ENCODE measurements at regions not wholly inside any gene's neighbourhood (a gene's known extent, or its start where the extent isn't known, plus 50 kb on each side); places are given as distances from the start of the nearest gene placed in this dataset.
"Not testable (repeated sequence)": the region's sequence is repeated elsewhere in the genome, so short reads cannot be mapped to it uniquely, and the experiment has no call there.

DNA sequence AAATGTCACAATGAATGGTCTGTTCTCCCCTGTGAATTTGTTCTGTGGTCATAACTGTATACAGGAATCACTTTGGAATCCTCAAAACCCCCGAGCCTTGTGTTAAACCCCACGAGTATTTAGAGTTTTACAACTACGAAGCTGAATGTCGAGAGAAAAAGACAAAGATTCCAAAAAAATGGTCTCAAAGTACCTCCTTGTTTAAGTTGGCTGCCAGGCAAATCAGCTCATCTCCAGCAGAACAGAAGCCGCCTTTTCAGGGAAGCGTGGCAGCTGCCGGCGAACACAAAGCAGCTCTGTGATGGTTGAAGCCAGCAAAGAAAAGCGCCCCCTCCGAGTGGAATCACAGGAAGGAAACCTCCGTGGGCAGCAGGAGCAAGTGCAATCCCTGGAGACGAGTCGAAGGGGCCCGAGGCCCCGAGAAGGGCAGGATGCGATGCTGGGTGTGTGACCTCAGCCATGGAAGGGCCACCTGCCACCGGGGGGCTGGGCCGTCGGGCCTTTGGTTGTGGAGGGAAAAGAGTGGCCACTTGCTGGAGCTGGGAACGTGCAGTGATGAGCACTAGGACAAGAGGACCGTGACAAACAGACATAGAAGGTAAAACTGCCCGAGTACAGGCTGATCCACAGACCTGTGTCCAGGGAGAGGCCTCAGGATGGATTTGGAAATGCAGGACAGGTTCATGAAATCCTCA is 706.4 kb downstream of the SEMA5A start:
- Histone ChIP-seq H3K9me2 (replicated peaks; ENCODE audit: control insufficient read depth, low read length) (no peaks in the 10 kb centered on the region), H3K36me3 (ENCODE audit: control insufficient read depth, low read length) (no peaks in the 10 kb centered on the region), H3F3A (ENCODE audit: control insufficient read depth, insufficient read depth) (no peaks in the 10 kb centered on the region), H3K27ac (ENCODE audit: low read depth, low read length) (no peak overlapping the region), H3K4me2 (ENCODE audit: low read length) (no peak overlapping the region), H3K9me3 (ENCODE audit: control insufficient read depth, insufficient read depth, low read length) (no peaks in the 10 kb centered on the region), H3K4me1 (ENCODE audit: control insufficient read depth, low read length) (no peaks in the 10 kb centered on the region), H3K79me2 (ENCODE audit: control insufficient read depth, low read length) (no peaks in the 10 kb centered on the region), H4K20me1 (ENCODE audit: control insufficient read depth, insufficient read depth, low read depth, low read length) (no peaks in the 10 kb centered on the region), H3K27me3 (ENCODE audit: control insufficient read depth, low read length) (no peaks in the 10 kb centered on the region), H3K4me3 (ENCODE audit: low read length) (no peak overlapping the region)
- TF ChIP-seq, protein P1, sequence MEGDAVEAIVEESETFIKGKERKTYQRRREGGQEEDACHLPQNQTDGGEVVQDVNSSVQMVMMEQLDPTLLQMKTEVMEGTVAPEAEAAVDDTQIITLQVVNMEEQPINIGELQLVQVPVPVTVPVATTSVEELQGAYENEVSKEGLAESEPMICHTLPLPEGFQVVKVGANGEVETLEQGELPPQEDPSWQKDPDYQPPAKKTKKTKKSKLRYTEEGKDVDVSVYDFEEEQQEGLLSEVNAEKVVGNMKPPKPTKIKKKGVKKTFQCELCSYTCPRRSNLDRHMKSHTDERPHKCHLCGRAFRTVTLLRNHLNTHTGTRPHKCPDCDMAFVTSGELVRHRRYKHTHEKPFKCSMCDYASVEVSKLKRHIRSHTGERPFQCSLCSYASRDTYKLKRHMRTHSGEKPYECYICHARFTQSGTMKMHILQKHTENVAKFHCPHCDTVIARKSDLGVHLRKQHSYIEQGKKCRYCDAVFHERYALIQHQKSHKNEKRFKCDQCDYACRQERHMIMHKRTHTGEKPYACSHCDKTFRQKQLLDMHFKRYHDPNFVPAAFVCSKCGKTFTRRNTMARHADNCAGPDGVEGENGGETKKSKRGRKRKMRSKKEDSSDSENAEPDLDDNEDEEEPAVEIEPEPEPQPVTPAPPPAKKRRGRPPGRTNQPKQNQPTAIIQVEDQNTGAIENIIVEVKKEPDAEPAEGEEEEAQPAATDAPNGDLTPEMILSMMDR (IDR thresholded peaks at IDR 0.05; ENCODE audit: low read depth, low read length, poor library complexity, severe bottlenecking) = no peak
- TF ChIP-seq EZH2phosphoT487 (IDR thresholded peaks at IDR 0.05; ENCODE audit: borderline replicate concordance, low read length) = no peak

DNA sequence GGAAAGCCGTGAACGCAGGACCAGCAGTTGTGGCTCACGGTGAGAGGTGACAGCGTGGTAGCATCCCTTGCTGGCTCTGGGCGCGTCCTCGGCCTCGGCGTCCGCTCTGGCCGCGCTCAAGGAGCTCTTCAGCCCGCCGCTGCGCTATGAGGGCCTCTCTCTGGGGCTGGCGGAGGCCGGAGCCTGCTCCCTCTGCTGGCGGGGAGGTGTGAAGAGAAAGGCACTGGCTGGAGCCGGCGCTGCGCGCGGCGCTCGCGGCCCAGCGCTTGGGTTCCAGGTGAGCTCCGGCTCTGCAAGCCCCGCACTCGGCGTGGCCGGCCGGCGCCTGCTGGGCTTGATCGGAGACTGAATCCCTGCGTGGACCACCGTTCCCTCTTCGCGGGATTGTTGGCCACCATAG is 705.6 kb downstream of the SEMA5A start:
- no peaks in the 10 kb centered on the region for H3K79me2 ChIP-seq (ENCODE audit: control insufficient read depth, low read length)
- H3K27me3 ChIP-seq (ENCODE audit: control insufficient read depth, low read length) = no peaks in the 10 kb centered on the region
- no peaks in the 10 kb centered on the region for H3K4me1 ChIP-seq (ENCODE audit: control insufficient read depth, low read length)
- H3K4me3 ChIP-seq (ENCODE audit: low read length) = no peak overlapping the region
- no peaks in the 10 kb centered on the region for H3K9me3 ChIP-seq (ENCODE audit: control insufficient read depth, insufficient read depth, low read length)
- H4K20me1 ChIP-seq (ENCODE audit: control insufficient read depth, insufficient read depth, low read depth, low read length) = no peaks in the 10 kb centered on the region
- no peaks in the 10 kb centered on the region for H3F3A ChIP-seq (ENCODE audit: control insufficient read depth, insufficient read depth)
- H3K4me2 ChIP-seq (ENCODE audit: low read length) = no peak overlapping the region
- no peaks in the 10 kb centered on the region for H3K36me3 ChIP-seq (ENCODE audit: control insufficient read depth, low read length)
- TF ChIP-seq EZH2phosphoT487 (IDR thresholded peaks at IDR 0.05; ENCODE audit: borderline replicate concordance, low read length) = no peak
- TF ChIP-seq, protein P1 (IDR thresholded peaks at IDR 0.05; ENCODE audit: low read depth, low read length, poor library complexity, severe bottlenecking) = no peak
- H3K9me2 ChIP-seq (replicated peaks; ENCODE audit: control insufficient read depth, low read length) = no peaks in the 10 kb centered on the region
- no peak overlapping the region for H3K27ac ChIP-seq (ENCODE audit: low read depth, low read length)

DNA sequence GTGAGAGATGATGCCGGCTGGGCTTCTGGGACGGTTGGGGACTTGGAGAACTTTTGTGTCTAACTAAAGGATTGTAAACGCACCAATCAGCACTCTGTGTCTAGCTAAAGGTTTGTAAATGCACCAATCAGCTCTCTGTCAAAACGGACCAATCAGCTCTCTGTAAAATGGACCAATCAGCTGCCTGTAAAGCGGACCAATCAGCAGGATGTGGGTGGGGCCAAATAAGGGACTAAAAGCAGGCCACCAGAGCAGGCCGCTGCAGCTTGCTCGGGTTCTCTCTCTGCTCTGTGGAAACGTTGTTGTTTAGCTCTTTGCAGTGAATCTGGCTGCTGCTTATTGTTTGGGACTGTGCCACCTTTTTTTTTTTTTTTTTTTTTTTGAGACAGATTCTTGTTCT is 705.1 kb downstream of the SEMA5A start:
- H3K9me2 ChIP-seq (replicated peaks; ENCODE audit: control insufficient read depth, low read length); H3K4me3 ChIP-seq (ENCODE audit: low read length); H3K79me2 ChIP-seq (ENCODE audit: control insufficient read depth, low read length); H4K20me1 ChIP-seq (ENCODE audit: control insufficient read depth, insufficient read depth, low read depth, low read length); H3K27ac ChIP-seq (ENCODE audit: low read depth, low read length); H3K36me3 ChIP-seq (ENCODE audit: control insufficient read depth, low read length); H3K9me3 ChIP-seq (ENCODE audit: control insufficient read depth, insufficient read depth, low read length); H3F3A ChIP-seq (ENCODE audit: control insufficient read depth, insufficient read depth); H3K4me2 ChIP-seq (ENCODE audit: low read length); H3K4me1 ChIP-seq (ENCODE audit: control insufficient read depth, low read length); H3K27me3 ChIP-seq (ENCODE audit: control insufficient read depth, low read length): not testable (repeated sequence)

DNA sequence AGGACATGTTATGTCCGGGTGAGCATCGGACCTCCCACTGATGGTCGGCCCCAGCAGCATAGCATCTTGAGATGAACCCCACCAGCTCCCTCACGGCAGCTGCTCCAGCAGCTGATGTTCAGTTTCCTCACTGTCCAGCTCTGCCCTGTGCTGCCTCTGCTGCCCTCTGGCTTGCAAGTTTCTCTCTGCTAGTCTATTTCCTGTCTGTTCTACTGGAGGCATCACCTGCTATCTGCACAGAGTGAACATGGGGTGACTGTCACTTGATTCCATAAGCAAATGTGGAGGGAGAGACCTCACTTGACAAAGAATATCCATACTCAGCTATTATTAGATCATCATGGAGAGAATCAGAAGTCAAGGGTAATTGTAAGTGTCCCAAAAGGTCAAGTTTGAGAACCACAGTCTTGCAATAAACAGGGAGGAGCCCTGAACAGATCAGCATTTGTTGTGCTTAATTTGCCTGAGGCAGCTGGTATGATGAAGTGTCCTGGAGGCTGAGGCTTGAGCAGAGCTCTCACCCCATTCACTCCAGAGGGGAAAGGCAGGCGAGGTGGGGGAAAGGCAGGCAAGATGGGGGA is 702.8 kb downstream of the SEMA5A start:
- Histone ChIP-seq H3K79me2 (ENCODE audit: control insufficient read depth, low read length) (no peaks in the 10 kb centered on the region), H3K4me3 (ENCODE audit: low read length) (no peak overlapping the region)
- TF ChIP-seq, protein P1 (IDR thresholded peaks at IDR 0.05; ENCODE audit: low read depth, low read length, poor library complexity, severe bottlenecking) = no peak
- no peak for TF ChIP-seq EZH2phosphoT487 (IDR thresholded peaks at IDR 0.05; ENCODE audit: borderline replicate concordance, low read length)

More for the DNA sequence above, 702.8 kb downstream of the SEMA5A start:
- Histone ChIP-seq H3K4me1 (ENCODE audit: control insufficient read depth, low read length) (no peaks in the 10 kb centered on the region), H3K27ac (ENCODE audit: low read depth, low read length) (no peak overlapping the region), H3K9me3 (ENCODE audit: control insufficient read depth, insufficient read depth, low read length) (no peaks in the 10 kb centered on the region), H4K20me1 (ENCODE audit: control insufficient read depth, insufficient read depth, low read depth, low read length) (no peaks in the 10 kb centered on the region), H3K27me3 (ENCODE audit: control insufficient read depth, low read length) (no peaks in the 10 kb centered on the region), H3K9me2 (replicated peaks; ENCODE audit: control insufficient read depth, low read length) (no peaks in the 10 kb centered on the region), H3K36me3 (ENCODE audit: control insufficient read depth, low read length) (no peaks in the 10 kb centered on the region), H3K4me2 (ENCODE audit: low read length) (no peak overlapping the region), H3F3A (ENCODE audit: control insufficient read depth, insufficient read depth) (no peaks in the 10 kb centered on the region)
